Thymus (tissue), 11 donors: ENCODE measurements at regions not wholly inside any gene's neighbourhood (a gene's known extent, or its start where the extent isn't known, plus 50 kb on each side); places are given as distances from the start of the nearest gene placed in this dataset.

Experiments used
- DNase-seq, 9 donors: peaks; one replicate each; pipeline ENCODE4 v3.0.0-alpha.2; 2013; ENCODE audit warnings: low spot score in 9 of 9, low read depth in 6 of 9, missing footprints in 1 of 9
- H3K27ac ChIP-seq, 2 donors: one replicate each; pipeline ENCODE4 v1.5.1; 2013; ENCODE audit warnings: control low read depth in 1 of 2, low read depth in 1 of 2, low read length in 1 of 2, mild to moderate bottlenecking in 1 of 2, moderate library complexity in 1 of 2
- H3K27me3 ChIP-seq, 2 donors: one replicate each; pipeline ENCODE4 v1.5.1; 2013; ENCODE audit warnings: low read length in 1 of 2; ENCODE audit not compliant: control insufficient read depth in 2 of 2, insufficient read depth in 1 of 2
- H3K36me3 ChIP-seq, 2 donors: one replicate each; pipeline ENCODE4 v1.5.1; 2013; ENCODE audit warnings: low read length in 1 of 2, mild to moderate bottlenecking in 1 of 2, moderate library complexity in 1 of 2; ENCODE audit not compliant: control insufficient read depth in 2 of 2, insufficient read depth in 2 of 2
- H3K4me1 ChIP-seq, 2 donors: one replicate each; pipeline ENCODE4 v1.5.1; 2013; ENCODE audit warnings: low read length in 2 of 2; ENCODE audit not compliant: control insufficient read depth in 2 of 2, insufficient read depth in 2 of 2
- H3K4me3 ChIP-seq, 2 donors: one replicate each; pipeline ENCODE4 v1.5.1; 2013; ENCODE audit warnings: low read length in 2 of 2, control low read depth in 1 of 2, mild to moderate bottlenecking in 1 of 2
- H3K9me3 ChIP-seq, 2 donors: one replicate each; pipeline ENCODE4 v1.5.1; 2013; ENCODE audit warnings: low read length in 1 of 2, mild to moderate bottlenecking in 1 of 2; ENCODE audit not compliant: control insufficient read depth in 2 of 2, insufficient read depth in 1 of 2
- WGBS: extraction: QIAGEN DNeasy Blood & Tissue Kit; methylation state at CpG from one replicate; pipeline ENCODE4 v1.1.7; 2013; 5-methylcytosine and 5-hydroxymethylcytosine counted together
- donor health status: healthy.

GRCh38 chr10:78302989-78303854, 269.6 kb downstream of the RPS24 start:
- Histone ChIP-seq H3K36me3 (no peaks in the 10 kb centered on the region), H3K4me1 (peaks cover 9 to 28% of the 10 kb centered on the region in 2 donors), H3K27me3 (no peaks in the 10 kb centered on the region), H3K4me3 (peak overlapping the region; percentile 65 to 78), H3K9me3 (peaks cover 0 to 5% of the 10 kb centered on the region in 2 donors), H3K27ac (peak overlapping the region; percentile 87 to 95)
- peak; percentile 68 to 96 (median 88) for DNase-seq
- 9% methylated on average over 80 of the region's 81 CpGs for WGBS

- H3K27ac ChIP-seq = peak overlapping the region in 1 of 2 donors; percentile 55
- 80% methylated on average over 12 of the region's 12 CpGs for WGBS
Observed at GRCh38 chr10:78304091-78305045, 270.7 kb downstream of the RPS24 start.

GRCh38 chr10:78305311-78305710, 271.6 kb downstream of the RPS24 start:
- WGBS = 97% methylated on average over 3 of the region's 3 CpGs
- no peak overlapping the region for H3K4me3 ChIP-seq
- DNase-seq = no peak
- no peaks in the 10 kb centered on the region for H3K36me3 ChIP-seq
- no peak overlapping the region for H3K27ac ChIP-seq
- peaks cover 9 to 22% of the 10 kb centered on the region in 2 donors for H3K4me1 ChIP-seq
- H3K27me3 ChIP-seq = no peaks in the 10 kb centered on the region
- H3K9me3 ChIP-seq = peaks cover 0 to 4% of the 10 kb centered on the region in 2 donors

More at GRCh38 chr10:78304091-78305045, 270.7 kb downstream of the RPS24 start:
- Histone ChIP-seq H3K4me3 (no peak overlapping the region), H3K36me3 (no peaks in the 10 kb centered on the region), H3K9me3 (peaks cover 0 to 5% of the 10 kb centered on the region in 2 donors), H3K27me3 (no peaks in the 10 kb centered on the region), H3K4me1 (peaks cover 9 to 28% of the 10 kb centered on the region in 2 donors)
- DNase-seq = peak in 1 of 9 donors; percentile 18

GRCh38 chr10:78306358-78306757, 272.7 kb downstream of the RPS24 start:
- Histone ChIP-seq H3K4me1 (peaks cover 9 to 22% of the 10 kb centered on the region in 2 donors), H3K9me3 (no peaks in the 10 kb centered on the region), H3K27me3 (no peaks in the 10 kb centered on the region), H3K27ac (no peak overlapping the region), H3K36me3 (no peaks in the 10 kb centered on the region), H3K4me3 (no peak overlapping the region)
- WGBS = 96% methylated on average over 5 of the region's 5 CpGs
- no peak for DNase-seq

- 95% methylated on average over 1 of the region's 1 CpG for WGBS
- Histone ChIP-seq H3K9me3 (no peaks in the 10 kb centered on the region), H3K27ac (no peak overlapping the region), H3K4me3 (no peak overlapping the region), H3K36me3 (no peaks in the 10 kb centered on the region), H3K27me3 (no peaks in the 10 kb centered on the region), H3K4me1 (peaks cover under 1 to 13% of the 10 kb centered on the region in 2 donors)
- DNase-seq = no peak
Observed at GRCh38 chr10:78307576-78307975, 273.9 kb downstream of the RPS24 start.

GRCh38 chr10:78309536-78310237, 276.0 kb downstream of the RPS24 start:
- H3K27ac ChIP-seq = no peak overlapping the region
- DNase-seq = no peak
- H3K4me3 ChIP-seq = no peak overlapping the region
- no peaks in the 10 kb centered on the region for H3K27me3 ChIP-seq
- H3K9me3 ChIP-seq = no peaks in the 10 kb centered on the region
- H3K36me3 ChIP-seq = no peaks in the 10 kb centered on the region
- no peaks in the 10 kb centered on the region for H3K4me1 ChIP-seq
- WGBS = 98% methylated on average over 15 of the region's 15 CpGs

- 97% methylated on average over 2 of the region's 2 CpGs for WGBS
- no peak overlapping the region for H3K27ac ChIP-seq
- H3K27me3 ChIP-seq = no peaks in the 10 kb centered on the region
- no peaks in the 10 kb centered on the region for H3K36me3 ChIP-seq
- DNase-seq = no peak
- no peak overlapping the region for H3K4me3 ChIP-seq
- no peaks in the 10 kb centered on the region for H3K4me1 ChIP-seq
- H3K9me3 ChIP-seq = no peaks in the 10 kb centered on the region
Observed at GRCh38 chr10:78310481-78311080, 276.9 kb downstream of the RPS24 start.

GRCh38 chr10:78312197-78313047, 278.8 kb downstream of the RPS24 start:
- no peak for DNase-seq
- H3K27ac ChIP-seq = no peak overlapping the region

More at GRCh38 chr10:78312197-78313047, 278.8 kb downstream of the RPS24 start:
- no peaks in the 10 kb centered on the region for H3K36me3 ChIP-seq
- no peaks in the 10 kb centered on the region for H3K4me1 ChIP-seq
- no peak overlapping the region for H3K4me3 ChIP-seq
- no peaks in the 10 kb centered on the region for H3K27me3 ChIP-seq
- no peaks in the 10 kb centered on the region for H3K9me3 ChIP-seq
- WGBS = 93% methylated on average over 9 of the region's 9 CpGs
